GM23338 (cell line): ENCODE measurements at regions not wholly inside any gene's neighbourhood (a gene's known extent, or its start where the extent isn't known, plus 50 kb on each side); places are given as distances from the start of the nearest gene placed in this dataset.

ENCODE experiments used
- ATAC-seq: fragments of 200-7000 bp; cut with Tn5 transposase; 3 replicates; pipeline ENCODE4 v1.9.1; 2020
- DNase-seq: peaks from one replicate; pipeline ENCODE4 v3.0.0-alpha.2; 2015; ENCODE audit warnings: low spot score
- H2AFZ ChIP-seq: fragments of 200-600 bp; sonication (generic); 2 replicates; pipeline ENCODE4 v1.8.0; 2016; ENCODE audit warnings: antibody characterized with exemption, mild to moderate bottlenecking, moderate library complexity
- H3F3A ChIP-seq: fragments of 200-600 bp; sonication (generic); replicated peaks from 2 replicates; pipeline ENCODE4 v1.8.0; 2017; ENCODE audit warnings: antibody characterized with exemption, mixed run types, low read depth
- H3K27ac ChIP-seq: fragments of 200-600 bp; sonication (generic); 2 replicates; pipeline ENCODE4 v1.6.1; 2016; ENCODE audit warnings: low read depth
- H3K27me3 ChIP-seq: fragments of 200-600 bp; sonication (generic); 2 replicates; pipeline ENCODE4 v1.8.0; 2016; ENCODE audit warnings: mild to moderate bottlenecking, mixed run types, moderate library complexity; ENCODE audit not compliant: insufficient read depth
- H3K36me3 ChIP-seq: fragments of 200-600 bp; sonication (generic); 2 replicates; pipeline ENCODE4 v1.8.0; 2016; ENCODE audit warnings: mild to moderate bottlenecking; ENCODE audit not compliant: insufficient read depth
- H3K4me1 ChIP-seq: fragments of 200-600 bp; sonication (generic); 2 replicates; pipeline ENCODE4 v1.8.0; 2016; ENCODE audit warnings: mild to moderate bottlenecking, moderate library complexity; ENCODE audit not compliant: insufficient read depth
- H3K4me2 ChIP-seq: fragments of 200-600 bp; sonication (generic); 2 replicates; pipeline ENCODE4 v1.7.1; 2017; ENCODE audit warnings: mixed run types
- H3K4me3 ChIP-seq: fragments of 200-600 bp; sonication (generic); 2 replicates; pipeline ENCODE4 v1.6.1; 2016; ENCODE audit warnings: mixed run types
- H3K79me2 ChIP-seq: fragments of 200-600 bp; sonication (generic); replicated peaks from 2 replicates; pipeline ENCODE4 v1.8.0; 2017; ENCODE audit warnings: mild to moderate bottlenecking; ENCODE audit not compliant: insufficient read depth
- H3K9me2 ChIP-seq: fragments of 200-600 bp; sonication (generic); 2 replicates; pipeline ENCODE4 v1.8.0; 2017; ENCODE audit not compliant: insufficient read depth
- H4K20me1 ChIP-seq: fragments of 200-600 bp; sonication (generic); replicated peaks from 2 replicates; pipeline ENCODE4 v1.8.0; 2017; ENCODE audit warnings: mild to moderate bottlenecking; ENCODE audit not compliant: insufficient read depth
- H3K27ac Mint-ChIP-seq: 2 replicates; pipeline ENCODE4 v1.8.0; 2020; ENCODE audit warnings: inconsistent platforms, mild to moderate bottlenecking, moderate library complexity, mixed read lengths
- H3K27me3 Mint-ChIP-seq: 3 replicates; pipeline ENCODE4 v1.8.0; 2022; ENCODE audit warnings: low read depth, mild to moderate bottlenecking, moderate library complexity, mixed read lengths, inconsistent platforms; ENCODE audit not compliant: insufficient read depth, poor library complexity
- H3K36me3 Mint-ChIP-seq: 3 replicates; pipeline ENCODE4 v1.8.0; 2021; ENCODE audit warnings: low read depth, mild to moderate bottlenecking, inconsistent platforms, moderate library complexity, mixed read lengths
- H3K4me1 Mint-ChIP-seq: 3 replicates; pipeline ENCODE4 v1.8.0; 2020; ENCODE audit warnings: mild to moderate bottlenecking, inconsistent platforms, mixed read lengths
- H3K4me3 Mint-ChIP-seq: 3 replicates; pipeline ENCODE4 v1.8.0; 2021; ENCODE audit warnings: moderate library complexity, mild to moderate bottlenecking, inconsistent platforms, mixed read lengths
- H3K9me3 Mint-ChIP-seq: 3 replicates; pipeline ENCODE4 v1.8.0; 2020; ENCODE audit warnings: moderate library complexity, mild to moderate bottlenecking, inconsistent platforms, mixed read lengths
- CREB1 ChIP-seq: fragments of 250-450 bp; sonication (Bioruptor Pico); IDR thresholded peaks from 2 replicates; pipeline ENCODE4 v1.5.0; 2020; ENCODE audit warnings: low read depth, mild to moderate bottlenecking, moderate library complexity
- EZH2 ChIP-seq: fragments of 200-600 bp; sonication (generic); IDR thresholded peaks from one replicate; pipeline ENCODE4 v1.8.0; 2017; ENCODE audit warnings: antibody characterized with exemption, mild to moderate bottlenecking, low read depth; ENCODE audit not compliant: unreplicated experiment
- EZH2phosphoT487 ChIP-seq: fragments of 200-600 bp; sonication (generic); IDR thresholded peaks from one replicate; pipeline ENCODE4 v1.8.1; 2018; ENCODE audit warnings: antibody characterized with exemption; ENCODE audit not compliant: unreplicated experiment
- JUNB ChIP-seq: IDR thresholded peaks from one replicate; pipeline ENCODE4 v1.6.1; 2016; ENCODE audit warnings: antibody characterized with exemption; ENCODE audit not compliant: unreplicated experiment
- NANOG ChIP-seq: IDR thresholded peaks from 2 replicates; pipeline ENCODE4 v1.6.1; 2016; ENCODE audit warnings: antibody characterized with exemption, borderline replicate concordance
- POLR2AphosphoS5 ChIP-seq: IDR thresholded peaks from 2 replicates; pipeline ENCODE4 v1.6.1; 2016; ENCODE audit warnings: antibody characterized with exemption, low read depth
- STAT1 ChIP-seq: IDR thresholded peaks from one replicate; pipeline ENCODE4 v1.6.1; 2016; ENCODE audit warnings: antibody characterized with exemption; ENCODE audit not compliant: unreplicated experiment
- ZNF114 ChIP-seq: fragments of 250-450 bp; sonication (Bioruptor Pico); IDR thresholded peaks from 2 replicates; pipeline ENCODE4 v1.5.0; 2020; ENCODE audit warnings: mild to moderate bottlenecking, moderate library complexity
- ZNF331 ChIP-seq: fragments of 250-450 bp; sonication (Bioruptor Pico); IDR thresholded peaks from 2 replicates; pipeline ENCODE4 v1.5.0; 2020; ENCODE audit warnings: low read depth, mild to moderate bottlenecking, moderate library complexity
- TF ChIP-seq, protein P1 (sequence below): IDR thresholded peaks from 2 replicates; pipeline ENCODE4 v1.6.1; 2016; ENCODE audit warnings: antibody characterized with exemption
- TF ChIP-seq, protein P2 (sequence below), 2 experiments: fragments of 200-600 bp in 1 of 2; sonication (generic) in 1 of 2; conservative IDR thresholded peaks; 2 replicates each; pipeline versions ENCODE4 v1.5.1 to v1.6.1; 2016 to 2017; ENCODE audit warnings: antibody characterized with exemption in 2 of 2, low read depth in 2 of 2, mild to moderate bottlenecking in 2 of 2, moderate library complexity in 1 of 2
- TF ChIP-seq, protein P3 (sequence below): IDR thresholded peaks from one replicate; pipeline ENCODE4 v1.6.1; 2018; ENCODE audit warnings: antibody characterized with exemption; ENCODE audit not compliant: unreplicated experiment
- TF ChIP-seq, protein P4 (sequence below): fragments of 250-450 bp; sonication (Bioruptor Pico); IDR thresholded peaks from 2 replicates; pipeline ENCODE4 v1.5.0; 2020; ENCODE audit warnings: mild to moderate bottlenecking, moderate library complexity

DNA sequence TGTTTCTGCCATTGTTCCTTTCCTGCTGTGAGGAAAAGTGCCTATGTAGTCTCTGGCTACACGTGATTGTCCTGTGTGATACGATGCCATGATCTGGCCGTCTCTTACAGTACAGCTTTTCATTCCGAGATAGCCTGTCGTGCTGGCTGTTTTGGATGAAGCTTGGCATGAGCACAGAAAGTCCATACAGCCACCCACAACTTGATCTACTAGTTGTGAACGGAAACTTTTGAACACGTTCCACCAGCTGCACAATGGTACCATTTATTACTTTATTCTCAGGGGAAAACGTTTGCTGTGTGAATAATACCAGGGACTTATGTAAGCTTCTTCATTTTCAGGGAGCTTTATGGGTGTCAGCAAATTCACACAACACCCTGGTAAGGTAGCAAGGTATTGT is 217.6 kb upstream of the ANKRD55 start:
- Histone ChIP-seq H3K4me2 (no peak overlapping the region), H3K27ac (no peak overlapping the region), H4K20me1 (no peaks in the 10 kb centered on the region), H3K4me1 (no peaks in the 10 kb centered on the region), H3K4me3 (no peak overlapping the region), H3K36me3 (no peaks in the 10 kb centered on the region), H3K9me2 (peaks cover 13% of the 10 kb centered on the region), H3F3A (no peaks in the 10 kb centered on the region), H2AFZ (no peak overlapping the region), H3K79me2 (no peaks in the 10 kb centered on the region), H3K27me3 (no peaks in the 10 kb centered on the region)
- DNase-seq, result no peak
- TF ChIP-seq NANOG (no peak), ZNF331 (CRISPR knock-in tag) (no peak), EZH2phosphoT487 (no peak), CREB1 (no peak), STAT1 (no peak), JUNB (no peak), POLR2AphosphoS5 (no peak), EZH2 (no peak), ZNF114 (no peak)
- TF ChIP-seq, protein P1, sequence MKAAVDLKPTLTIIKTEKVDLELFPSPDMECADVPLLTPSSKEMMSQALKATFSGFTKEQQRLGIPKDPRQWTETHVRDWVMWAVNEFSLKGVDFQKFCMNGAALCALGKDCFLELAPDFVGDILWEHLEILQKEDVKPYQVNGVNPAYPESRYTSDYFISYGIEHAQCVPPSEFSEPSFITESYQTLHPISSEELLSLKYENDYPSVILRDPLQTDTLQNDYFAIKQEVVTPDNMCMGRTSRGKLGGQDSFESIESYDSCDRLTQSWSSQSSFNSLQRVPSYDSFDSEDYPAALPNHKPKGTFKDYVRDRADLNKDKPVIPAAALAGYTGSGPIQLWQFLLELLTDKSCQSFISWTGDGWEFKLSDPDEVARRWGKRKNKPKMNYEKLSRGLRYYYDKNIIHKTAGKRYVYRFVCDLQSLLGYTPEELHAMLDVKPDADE, result no peak
- TF ChIP-seq, protein P2, sequence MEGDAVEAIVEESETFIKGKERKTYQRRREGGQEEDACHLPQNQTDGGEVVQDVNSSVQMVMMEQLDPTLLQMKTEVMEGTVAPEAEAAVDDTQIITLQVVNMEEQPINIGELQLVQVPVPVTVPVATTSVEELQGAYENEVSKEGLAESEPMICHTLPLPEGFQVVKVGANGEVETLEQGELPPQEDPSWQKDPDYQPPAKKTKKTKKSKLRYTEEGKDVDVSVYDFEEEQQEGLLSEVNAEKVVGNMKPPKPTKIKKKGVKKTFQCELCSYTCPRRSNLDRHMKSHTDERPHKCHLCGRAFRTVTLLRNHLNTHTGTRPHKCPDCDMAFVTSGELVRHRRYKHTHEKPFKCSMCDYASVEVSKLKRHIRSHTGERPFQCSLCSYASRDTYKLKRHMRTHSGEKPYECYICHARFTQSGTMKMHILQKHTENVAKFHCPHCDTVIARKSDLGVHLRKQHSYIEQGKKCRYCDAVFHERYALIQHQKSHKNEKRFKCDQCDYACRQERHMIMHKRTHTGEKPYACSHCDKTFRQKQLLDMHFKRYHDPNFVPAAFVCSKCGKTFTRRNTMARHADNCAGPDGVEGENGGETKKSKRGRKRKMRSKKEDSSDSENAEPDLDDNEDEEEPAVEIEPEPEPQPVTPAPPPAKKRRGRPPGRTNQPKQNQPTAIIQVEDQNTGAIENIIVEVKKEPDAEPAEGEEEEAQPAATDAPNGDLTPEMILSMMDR (conservative IDR thresholded peaks at IDR 0.05; ENCODE audit: low read depth in 2 of 2), result no peak
- TF ChIP-seq, protein P3, sequence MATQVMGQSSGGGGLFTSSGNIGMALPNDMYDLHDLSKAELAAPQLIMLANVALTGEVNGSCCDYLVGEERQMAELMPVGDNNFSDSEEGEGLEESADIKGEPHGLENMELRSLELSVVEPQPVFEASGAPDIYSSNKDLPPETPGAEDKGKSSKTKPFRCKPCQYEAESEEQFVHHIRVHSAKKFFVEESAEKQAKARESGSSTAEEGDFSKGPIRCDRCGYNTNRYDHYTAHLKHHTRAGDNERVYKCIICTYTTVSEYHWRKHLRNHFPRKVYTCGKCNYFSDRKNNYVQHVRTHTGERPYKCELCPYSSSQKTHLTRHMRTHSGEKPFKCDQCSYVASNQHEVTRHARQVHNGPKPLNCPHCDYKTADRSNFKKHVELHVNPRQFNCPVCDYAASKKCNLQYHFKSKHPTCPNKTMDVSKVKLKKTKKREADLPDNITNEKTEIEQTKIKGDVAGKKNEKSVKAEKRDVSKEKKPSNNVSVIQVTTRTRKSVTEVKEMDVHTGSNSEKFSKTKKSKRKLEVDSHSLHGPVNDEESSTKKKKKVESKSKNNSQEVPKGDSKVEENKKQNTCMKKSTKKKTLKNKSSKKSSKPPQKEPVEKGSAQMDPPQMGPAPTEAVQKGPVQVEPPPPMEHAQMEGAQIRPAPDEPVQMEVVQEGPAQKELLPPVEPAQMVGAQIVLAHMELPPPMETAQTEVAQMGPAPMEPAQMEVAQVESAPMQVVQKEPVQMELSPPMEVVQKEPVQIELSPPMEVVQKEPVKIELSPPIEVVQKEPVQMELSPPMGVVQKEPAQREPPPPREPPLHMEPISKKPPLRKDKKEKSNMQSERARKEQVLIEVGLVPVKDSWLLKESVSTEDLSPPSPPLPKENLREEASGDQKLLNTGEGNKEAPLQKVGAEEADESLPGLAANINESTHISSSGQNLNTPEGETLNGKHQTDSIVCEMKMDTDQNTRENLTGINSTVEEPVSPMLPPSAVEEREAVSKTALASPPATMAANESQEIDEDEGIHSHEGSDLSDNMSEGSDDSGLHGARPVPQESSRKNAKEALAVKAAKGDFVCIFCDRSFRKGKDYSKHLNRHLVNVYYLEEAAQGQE, result no peak
- TF ChIP-seq, protein P4, sequence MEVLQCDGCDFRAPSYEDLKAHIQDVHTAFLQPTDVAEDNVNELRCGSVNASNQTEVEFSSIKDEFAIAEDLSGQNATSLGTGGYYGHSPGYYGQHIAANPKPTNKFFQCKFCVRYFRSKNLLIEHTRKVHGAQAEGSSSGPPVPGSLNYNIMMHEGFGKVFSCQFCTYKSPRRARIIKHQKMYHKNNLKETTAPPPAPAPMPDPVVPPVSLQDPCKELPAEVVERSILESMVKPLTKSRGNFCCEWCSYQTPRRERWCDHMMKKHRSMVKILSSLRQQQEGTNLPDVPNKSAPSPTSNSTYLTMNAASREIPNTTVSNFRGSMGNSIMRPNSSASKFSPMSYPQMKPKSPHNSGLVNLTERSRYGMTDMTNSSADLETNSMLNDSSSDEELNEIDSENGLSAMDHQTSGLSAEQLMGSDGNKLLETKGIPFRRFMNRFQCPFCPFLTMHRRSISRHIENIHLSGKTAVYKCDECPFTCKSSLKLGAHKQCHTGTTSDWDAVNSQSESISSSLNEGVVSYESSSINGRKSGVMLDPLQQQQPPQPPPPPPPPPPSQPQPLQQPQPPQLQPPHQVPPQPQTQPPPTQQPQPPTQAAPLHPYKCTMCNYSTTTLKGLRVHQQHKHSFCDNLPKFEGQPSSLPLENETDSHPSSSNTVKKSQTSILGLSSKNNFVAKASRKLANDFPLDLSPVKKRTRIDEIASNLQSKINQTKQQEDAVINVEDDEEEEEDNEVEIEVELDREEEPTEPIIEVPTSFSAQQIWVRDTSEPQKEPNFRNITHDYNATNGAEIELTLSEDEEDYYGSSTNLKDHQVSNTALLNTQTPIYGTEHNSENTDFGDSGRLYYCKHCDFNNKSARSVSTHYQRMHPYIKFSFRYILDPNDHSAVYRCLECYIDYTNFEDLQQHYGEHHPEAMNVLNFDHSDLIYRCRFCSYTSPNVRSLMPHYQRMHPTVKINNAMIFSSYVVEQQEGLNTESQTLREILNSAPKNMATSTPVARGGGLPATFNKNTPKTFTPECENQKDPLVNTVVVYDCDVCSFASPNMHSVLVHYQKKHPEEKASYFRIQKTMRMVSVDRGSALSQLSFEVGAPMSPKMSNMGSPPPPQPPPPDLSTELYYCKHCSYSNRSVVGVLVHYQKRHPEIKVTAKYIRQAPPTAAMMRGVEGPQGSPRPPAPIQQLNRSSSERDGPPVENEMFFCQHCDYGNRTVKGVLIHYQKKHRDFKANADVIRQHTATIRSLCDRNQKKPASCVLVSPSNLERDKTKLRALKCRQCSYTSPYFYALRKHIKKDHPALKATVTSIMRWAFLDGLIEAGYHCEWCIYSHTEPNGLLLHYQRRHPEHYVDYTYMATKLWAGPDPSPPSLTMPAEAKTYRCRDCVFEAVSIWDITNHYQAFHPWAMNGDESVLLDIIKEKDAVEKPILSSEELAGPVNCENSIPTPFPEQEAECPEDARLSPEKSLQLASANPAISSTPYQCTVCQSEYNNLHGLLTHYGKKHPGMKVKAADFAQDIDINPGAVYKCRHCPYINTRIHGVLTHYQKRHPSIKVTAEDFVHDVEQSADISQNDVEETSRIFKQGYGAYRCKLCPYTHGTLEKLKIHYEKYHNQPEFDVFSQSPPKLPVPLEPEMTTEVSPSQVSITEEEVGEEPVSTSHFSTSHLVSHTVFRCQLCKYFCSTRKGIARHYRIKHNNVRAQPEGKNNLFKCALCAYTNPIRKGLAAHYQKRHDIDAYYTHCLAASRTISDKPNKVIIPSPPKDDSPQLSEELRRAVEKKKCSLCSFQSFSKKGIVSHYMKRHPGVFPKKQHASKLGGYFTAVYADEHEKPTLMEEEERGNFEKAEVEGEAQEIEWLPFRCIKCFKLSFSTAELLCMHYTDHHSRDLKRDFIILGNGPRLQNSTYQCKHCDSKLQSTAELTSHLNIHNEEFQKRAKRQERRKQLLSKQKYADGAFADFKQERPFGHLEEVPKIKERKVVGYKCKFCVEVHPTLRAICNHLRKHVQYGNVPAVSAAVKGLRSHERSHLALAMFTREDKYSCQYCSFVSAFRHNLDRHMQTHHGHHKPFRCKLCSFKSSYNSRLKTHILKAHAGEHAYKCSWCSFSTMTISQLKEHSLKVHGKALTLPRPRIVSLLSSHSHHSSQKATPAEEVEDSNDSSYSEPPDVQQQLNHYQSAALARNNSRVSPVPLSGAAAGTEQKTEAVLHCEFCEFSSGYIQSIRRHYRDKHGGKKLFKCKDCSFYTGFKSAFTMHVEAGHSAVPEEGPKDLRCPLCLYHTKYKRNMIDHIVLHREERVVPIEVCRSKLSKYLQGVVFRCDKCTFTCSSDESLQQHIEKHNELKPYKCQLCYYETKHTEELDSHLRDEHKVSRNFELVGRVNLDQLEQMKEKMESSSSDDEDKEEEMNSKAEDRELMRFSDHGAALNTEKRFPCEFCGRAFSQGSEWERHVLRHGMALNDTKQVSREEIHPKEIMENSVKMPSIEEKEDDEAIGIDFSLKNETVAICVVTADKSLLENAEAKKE (CRISPR knock-in tag), result no peak
- Mint-ChIP-seq H3K4me1 (no peaks in the 10 kb centered on the region), H3K9me3 (no peaks in the 10 kb centered on the region), H3K4me3 (no peak overlapping the region), H3K27ac (no peak overlapping the region), H3K27me3 (peaks cover 6% of the 10 kb centered on the region), H3K36me3 (no peaks in the 10 kb centered on the region)
- no peak for ATAC-seq
